NCI-H82 treated with DMSO at 0.1 percent for 48 hours (cell line): ENCODE measurements at regions not wholly inside any gene's neighbourhood (a gene's known extent, or its start where the extent isn't known, plus 50 kb on each side); places are given as distances from the start of the nearest gene placed in this dataset.
"Not testable (repeated sequence)": the region's sequence is repeated elsewhere in the genome, so short reads cannot be mapped to it uniquely, and the experiment has no call there.

Experiments used
- DNase-seq: peaks from one replicate; lab custom pipeline; 2025; ENCODE audit not compliant: unreplicated experiment; lab: John Stamatoyannopoulos, UW

DNA sequence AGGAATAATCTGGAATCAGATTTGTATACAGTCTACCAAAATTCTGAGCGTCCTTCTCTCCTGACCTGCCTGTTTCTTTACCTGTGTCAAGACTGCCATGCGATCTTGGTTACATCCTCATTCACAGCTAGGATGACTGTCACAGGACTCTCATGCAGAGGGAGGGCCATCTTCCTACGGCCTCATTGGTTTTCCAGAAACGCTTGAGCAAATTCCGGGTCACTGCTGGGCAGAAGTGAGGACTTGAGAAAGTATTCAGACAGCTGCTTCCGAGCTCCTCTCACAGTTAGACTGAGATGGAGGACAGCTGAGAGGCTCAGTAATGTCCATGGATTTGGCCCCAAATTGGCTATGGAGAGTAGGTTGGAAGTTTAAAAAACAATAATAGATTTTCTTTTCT is 94.2 kb downstream of the TFAP2C start:
- no peak for DNase-seq

DNA sequence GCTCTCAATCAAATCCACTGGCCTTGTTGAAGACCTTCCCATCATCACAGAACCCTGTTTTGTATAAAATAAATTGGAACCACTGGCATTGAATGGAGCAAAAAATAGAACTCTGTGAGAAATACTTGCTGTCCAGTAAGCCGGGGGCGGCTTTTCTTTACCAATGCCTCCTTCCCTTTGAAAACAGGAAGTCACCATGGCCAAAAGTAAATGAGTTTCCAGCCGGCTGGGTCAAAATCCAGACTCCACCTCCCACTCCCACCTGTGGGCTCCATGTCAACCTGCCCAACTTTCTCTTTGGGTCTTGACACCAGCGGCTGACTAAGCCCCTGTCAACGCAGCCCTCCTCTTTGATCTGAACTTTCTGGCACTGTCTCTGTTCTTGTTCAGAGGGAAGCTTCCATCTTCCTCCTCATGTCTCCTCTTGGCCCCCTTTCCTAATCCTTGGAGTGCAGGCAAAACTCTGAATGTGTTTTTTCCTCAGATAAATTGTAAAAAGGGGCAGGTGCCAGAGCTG is 95.2 kb downstream of the TFAP2C start:
- DNase-seq: no peak

DNA sequence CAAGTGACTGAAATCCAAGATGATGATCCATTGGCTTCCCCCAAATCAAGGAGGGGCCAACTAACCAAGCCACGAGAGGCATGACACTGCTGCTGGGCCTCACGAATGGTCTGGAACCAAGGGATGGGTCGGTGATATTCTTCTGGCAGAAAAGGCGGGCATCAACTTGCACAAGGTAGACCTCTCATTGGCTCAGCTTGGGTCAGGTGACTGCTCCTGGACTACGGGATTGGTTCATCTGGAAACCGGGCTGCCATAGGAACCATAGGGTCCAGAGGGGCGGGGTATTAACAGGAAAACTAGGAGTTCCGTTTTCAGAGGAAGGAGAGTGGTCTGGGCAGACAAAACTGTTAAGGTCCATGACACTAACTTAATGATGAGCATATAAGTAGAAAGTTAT is 100.9 kb downstream of the TFAP2C start:
- no peak for DNase-seq

DNA sequence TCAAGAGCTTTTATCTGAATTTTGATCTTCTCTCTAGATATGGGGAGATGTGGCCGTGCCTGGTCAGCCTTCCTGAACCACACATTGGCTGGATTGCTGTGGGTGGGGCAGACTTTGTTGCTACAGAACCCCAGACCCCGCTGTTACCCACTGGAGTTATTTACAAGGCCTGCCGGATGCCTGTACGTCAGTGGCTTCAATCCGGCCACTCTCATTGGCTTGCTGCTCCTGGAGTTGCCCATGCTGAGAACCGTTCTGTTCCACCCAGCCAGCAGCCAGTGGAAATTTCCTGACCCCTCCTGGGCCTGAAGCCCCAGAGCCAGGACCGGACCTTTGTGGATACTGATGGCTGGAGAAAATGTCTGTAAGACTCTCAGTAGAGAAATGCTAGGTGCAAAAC is 101.9 kb downstream of the TFAP2C start:
- DNase-seq: no peak

DNA sequence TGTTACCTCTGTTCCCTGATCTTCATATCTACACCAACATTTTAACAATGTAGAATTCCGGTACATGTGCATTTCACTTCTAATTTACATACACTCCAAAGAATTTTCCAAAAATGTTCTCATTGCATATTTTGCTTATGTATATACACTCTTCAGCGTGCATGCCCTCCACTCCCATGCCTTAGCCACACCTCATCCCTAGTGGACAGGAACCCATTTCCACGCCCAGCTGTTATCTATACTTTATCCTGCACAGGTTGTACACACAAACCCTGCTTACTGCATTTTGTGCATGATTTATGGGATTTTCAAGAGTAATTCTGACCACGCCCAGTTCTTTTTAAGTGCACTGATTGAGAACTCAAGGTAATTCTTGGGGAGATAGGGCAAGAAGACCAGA is 102.4 kb downstream of the TFAP2C start:
- DNase-seq: no peak

DNA sequence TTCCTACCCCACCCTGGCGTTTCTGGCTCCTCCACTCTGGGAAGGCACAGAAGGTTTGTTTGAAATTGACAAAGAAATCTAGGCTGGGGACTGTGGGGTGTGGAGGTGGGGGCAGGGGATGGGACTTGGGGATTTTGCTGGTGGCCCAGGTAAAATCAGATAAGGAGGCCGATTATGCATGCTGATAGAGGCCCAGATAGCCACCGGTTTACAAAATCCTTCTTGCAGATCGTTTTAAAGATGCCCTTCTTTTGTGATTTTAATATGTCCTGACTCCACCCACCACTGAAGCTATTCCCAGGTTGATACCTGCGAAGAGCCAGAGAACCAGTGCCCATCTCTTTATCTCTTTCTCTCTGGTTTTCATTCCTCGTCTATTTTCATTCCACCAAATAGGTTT is 104.9 kb downstream of the TFAP2C start:
- no peak for DNase-seq

DNA sequence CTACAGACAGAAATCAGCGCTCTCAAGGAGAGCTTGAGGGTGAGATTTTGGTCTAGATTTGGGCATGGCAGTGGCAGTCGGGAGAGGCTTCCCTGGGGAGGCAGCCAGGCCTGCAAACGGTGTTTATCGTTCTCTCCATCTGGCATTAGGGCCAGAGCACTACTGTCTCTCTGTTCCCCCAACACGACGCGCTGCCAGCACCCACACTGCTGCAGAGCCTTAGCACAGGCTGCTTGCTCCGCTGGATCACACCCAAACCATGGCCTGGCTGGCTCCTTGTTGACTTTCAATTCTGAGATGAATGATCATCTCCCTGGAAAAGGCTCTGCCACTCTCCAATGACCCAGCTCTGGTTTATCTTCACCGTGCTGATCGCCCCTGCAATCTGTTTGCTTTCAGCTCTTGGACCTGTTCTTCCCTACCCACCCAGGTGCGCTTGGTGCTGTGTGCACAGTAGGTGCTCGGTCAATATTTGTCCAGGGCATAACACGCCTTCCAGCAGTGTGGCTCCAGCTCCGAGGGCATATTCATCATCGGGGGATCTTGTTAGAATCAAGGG is 106.1 kb downstream of the TFAP2C start:
- no peak for DNase-seq

DNA sequence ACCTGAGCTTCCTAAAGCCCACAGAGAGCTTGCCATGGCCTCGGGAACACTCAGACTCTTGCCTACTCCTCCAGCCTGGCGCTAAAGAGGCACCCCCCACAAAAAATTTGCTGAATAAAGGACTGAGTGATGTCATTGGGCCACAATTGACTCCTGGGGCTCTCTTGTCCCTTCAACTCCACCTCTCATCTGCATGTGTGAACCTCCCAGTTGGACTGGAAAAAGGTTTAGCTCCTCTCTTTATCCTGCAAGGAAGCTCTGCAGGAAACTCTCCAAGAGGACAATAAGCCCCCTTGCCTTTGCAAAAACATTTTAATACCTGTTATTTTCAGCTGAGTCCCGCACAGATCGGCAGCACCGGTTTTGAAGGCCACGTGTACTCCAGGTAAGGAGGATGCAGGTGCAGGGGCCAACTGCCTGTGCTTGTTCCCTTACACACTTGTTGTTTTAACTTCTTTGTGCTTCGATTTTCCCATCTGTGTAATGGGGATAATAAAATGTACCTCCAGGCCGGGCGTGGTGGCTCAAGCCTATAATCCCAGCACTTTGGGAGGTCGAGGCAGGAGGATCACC is 107.3 kb downstream of the TFAP2C start:
- DNase-seq: no peak

DNA sequence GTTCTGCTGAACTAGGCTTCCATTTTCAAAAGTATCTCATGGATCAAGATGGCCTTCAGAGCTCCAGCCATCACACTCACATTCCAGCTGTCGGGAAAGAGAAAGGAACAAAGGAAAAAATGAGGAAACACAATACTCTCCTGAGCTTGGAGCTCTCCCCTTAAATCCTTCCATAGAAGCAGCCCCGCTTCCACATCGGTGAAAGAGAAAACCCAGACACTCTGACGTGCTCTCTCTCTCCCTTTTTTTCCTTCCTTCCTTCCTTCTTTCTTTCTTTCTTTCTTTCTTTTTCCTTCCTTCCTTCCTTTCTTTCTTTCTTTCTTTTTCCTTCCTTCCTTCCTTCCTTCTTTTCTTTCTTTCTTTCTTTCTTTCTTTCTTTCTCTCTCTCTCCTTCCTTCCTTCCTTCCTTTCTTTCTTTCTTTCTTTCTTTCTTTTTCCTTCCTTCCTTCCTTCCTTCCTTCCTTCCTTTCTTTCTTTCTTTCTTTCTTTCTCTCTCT is 115.3 kb downstream of the TFAP2C start:
- not testable (repeated sequence) for DNase-seq

DNA sequence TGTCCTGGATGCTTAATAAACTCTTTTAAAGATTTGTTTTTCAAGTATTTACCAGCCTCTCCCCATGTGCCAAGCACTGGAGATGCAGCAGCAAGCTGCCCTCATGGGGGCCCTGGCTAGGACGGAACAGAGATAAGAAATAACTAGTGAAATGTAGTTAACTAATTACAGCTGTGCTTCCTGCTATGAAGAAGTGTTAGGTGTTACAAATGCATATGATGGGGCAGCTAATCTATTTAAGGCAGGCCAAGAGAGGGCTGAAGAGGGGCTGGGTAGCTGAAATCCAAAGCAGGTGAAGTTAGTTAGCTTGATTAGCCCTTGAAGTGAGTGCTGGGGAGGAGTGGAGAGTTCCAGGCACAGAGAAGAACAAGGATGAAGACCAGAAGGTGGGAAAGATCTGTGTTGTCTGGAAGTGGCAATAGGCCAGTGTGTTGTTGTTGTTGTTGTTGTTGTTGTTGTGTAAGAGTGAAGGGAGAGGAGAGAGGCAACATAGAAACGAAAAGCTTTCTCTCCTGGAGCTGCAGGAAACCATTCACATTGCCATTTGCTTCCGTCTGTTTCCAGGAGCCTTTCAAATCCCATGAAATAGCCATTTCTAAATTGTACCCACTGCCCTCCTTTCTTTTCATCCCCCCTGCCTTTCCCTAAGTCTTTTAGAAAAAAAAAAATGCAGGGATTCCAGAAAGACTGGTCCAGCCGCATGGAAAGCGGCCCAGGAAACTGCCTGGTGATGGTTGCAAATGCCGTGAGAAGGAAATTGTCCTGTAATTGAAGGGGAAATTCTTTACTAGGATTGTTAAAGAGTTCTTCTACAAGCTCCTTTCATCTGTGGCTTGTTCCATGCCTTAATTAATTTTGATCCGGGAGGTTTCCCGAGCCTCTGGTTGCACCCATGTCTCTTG is 119.6 kb downstream of the TFAP2C start:
- no peak for DNase-seq

DNA sequence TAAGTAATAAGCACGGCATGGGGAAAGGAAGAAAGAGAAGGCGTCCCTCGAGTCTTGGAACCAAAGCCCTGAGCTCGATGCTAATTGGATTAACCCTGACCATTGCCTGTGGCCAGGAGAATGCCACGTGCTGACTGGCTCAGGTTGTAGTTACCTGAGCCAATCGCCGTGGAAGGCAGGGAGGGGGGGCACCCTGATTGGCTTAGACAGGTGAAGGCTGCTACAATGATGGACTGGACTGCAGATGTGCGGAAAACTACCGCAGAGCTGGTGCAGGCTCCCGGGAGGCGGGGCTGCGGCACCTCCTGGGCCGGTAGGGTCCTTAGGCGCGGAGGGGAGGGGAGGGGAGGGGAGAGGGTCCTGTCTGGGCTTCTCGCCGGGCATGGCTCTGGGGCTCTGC is 121.3 kb downstream of the TFAP2C start:
- no peak for DNase-seq

DNA sequence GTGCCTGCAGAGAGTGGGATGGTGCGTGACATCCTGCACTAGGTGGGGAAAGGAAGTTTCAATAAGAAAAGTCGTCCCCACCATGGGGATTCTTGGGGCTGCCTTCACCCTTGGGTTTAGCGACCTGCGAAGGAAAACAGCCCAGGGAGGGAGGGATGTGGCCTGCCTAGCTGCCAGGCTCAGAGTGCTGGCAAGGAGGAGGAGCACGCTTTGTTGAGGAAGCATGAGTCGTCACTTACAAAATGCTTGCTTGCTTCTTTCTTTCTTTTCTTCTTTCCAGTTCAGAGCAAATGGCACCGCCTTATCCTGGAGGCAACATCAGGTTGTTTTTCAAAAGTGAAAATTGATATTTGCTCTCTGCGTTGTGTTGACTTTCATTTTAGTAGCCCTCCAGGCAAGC is 123.2 kb downstream of the TFAP2C start:
- DNase-seq: no peak

DNA sequence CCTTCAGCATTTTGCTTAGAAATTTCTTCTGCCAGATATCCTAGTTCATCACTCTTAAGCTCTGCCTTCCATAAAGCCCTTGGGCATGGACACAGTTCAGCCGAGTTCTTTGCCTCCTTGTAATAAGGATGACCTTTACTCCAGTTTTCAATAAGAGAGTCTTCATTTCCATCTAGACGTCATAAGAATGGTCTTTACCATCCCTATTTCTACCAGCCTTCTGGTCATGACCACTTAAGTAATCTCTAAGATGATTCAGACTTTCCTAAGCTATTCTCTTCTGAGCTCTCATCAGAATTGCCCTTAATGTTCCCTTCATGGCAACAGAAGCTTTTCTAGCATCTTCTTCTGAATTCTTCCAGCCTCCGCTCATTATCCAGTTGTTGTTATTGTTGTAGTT is 126.1 kb downstream of the TFAP2C start:
- no peak for DNase-seq

DNA sequence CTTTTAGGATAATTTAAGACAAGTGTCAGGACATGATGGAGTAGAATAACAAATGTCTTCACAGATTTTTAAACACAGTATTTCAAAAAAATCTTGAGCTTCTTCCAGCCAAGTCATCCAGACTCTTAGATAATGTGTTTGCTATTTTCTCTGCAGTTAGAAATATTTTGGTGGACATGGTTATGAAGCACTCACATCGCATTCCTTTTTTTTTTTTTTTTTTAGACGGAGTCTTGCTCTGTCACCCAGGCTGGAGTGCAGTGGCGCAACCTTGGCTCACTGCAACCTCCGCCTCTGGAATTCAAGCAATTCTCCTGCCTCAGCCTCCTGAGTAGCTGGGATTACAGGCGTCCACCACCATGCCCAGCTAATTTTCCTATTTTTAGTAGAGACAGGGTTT is 127.6 kb downstream of the TFAP2C start:
- not testable (repeated sequence) for DNase-seq

DNA sequence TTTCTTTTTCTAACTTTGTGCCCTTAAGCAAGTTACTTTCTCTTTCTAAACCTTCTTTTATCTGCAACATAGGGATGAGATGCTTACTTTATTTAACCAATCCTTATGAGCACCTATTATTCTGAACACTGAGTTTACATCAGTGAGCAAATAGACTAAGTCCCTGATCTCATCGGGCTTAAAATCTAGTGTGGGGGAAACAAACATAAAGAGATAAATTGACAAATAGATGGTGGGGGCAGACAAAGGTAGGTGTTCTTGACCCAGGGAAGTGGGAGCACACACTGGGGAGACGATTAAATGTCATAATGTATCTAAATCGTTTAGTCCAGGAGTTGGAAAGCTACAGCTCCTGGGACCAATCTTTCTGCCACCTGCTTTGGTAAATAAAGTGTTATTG is 129.6 kb downstream of the TFAP2C start:
- DNase-seq: no peak

DNA sequence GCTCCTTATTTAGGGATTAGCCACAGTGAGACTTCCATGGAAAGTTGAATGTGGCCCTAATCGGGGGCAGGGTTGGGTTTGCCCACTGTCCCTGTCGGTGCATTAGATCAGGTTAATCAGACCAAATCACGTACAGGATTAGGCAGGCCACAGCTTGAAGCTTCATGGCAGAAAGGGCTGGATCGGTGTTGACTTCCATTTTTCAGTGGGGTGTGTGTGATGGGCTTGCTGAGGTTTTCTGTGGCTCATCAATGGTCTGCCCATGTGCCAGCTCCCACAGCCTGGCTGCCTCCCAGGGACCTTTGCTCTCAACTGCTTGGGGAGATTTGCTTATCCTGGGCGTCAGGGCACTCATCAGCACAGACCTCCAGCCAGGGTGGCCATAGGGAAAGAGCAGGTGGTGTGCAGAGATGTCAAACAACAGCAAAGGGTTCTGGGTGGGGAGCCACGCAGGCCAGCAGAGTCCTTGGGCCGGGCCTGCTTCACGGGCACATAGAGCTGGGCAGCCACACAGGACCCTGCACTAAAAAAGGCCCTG is 130.7 kb downstream of the TFAP2C start:
- DNase-seq: no peak

DNA sequence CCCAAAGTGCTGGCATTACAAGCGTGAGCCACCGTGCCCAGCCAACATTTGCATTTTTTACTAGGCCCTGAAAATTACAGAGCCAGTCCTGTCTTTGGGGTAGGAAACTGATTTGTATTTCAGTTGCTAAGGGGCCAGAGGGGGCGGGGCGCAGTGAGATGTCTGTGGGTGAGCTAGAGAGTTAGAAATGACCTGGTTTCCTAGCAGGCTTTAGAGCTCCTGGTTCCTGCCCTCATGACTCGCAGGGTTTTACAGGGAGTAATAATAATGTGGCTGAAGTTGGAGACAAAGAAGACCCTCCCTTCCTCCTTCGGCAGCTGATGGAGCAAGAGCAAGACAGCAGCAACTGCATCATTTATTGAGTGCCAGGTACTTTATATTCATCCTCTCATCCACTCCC is 131.5 kb downstream of the TFAP2C start:
- DNase-seq: no peak

DNA sequence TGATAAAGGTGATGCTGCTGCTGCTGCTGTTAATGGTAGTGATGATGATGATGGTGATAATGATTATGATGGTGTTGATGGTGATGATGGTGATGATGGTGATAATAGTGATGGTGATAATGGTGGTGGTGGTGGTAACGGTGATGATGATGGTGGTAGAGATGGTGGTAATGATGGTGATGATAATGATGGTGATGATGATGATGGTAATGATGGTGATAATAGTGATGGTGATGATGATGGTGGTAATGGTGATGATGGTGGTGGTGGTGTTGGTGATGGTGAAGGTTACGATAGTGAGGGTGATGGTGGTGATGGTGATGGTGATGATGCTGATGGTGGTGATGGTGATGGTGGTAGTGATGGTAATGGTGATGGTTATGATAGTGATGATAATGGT is 132.3 kb downstream of the TFAP2C start:
- DNase-seq: no peak

DNA sequence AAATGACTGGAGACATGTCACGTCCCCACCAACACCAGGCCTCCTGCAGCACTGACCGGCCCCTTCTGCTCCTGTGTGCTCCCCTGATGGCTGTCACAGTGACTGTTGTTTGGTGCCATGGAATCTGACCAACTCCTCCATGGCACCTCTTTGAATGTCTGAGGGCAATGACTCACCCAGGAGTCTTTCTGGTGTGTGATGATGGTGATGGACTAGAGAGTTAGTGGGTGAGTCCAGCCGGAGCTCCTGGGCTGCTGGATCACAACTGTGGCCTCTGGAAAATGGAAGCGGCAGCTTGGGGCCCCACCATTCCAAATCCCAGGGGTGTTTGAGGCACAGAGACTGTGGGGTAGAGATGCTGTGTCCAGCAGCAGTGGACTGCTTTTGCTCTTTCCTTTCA is 133.3 kb downstream of the TFAP2C start:
- no peak for DNase-seq

DNA sequence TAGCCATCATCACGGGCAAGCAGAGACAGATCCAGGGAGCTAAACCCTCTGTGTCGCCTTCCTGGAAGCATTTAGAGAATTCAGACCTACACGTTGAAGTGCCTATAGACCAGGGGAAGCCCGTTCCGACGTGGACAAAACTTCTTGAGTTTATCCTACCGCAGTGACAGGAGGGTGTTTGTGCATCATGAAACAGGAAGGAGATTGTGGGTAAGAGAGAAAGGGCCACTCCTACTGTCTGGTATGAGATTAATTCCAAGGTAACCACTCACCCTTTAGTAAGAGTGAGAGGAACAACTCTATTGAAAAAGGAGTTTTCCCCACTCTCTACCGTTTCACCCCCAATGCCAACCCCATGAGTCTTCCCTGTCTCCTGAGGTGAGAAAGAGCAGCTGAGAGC is 133.7 kb downstream of the TFAP2C start:
- DNase-seq: no peak

DNA sequence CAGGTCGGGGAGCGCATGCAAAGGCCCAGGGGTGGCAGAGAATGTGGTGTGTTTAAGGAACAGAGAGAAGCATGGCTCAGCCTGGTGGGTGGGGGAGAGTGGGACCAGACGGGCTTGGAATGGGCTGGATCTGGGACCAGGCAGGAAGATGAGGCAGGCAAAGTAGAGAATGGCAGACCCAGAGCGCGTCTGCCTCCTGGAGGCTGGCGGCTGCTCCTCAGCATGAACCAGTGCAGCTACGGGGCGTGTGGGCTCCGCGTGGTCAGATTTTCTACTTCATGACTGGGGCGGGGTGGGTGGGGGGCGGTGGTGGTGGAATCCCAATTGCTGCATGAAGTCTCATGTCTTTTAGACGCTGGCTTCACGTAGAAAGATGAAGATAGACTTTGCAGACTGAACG is 135.6 kb downstream of the TFAP2C start:
- DNase-seq: no peak
